IMR-90 (cell line): ENCODE measurements at regions not wholly inside any gene's neighbourhood (a gene's known extent, or its start where the extent isn't known, plus 50 kb on each side); places are given as distances from the start of the nearest gene placed in this dataset.

ENCODE experiments used
- ATAC-seq: fragments of 200-7000 bp; cut with Tn5 transposase; 2 replicates; pipeline ENCODE4 v1.9.1; 2020; ENCODE audit warnings: low read depth, mild to moderate bottlenecking, moderate library complexity
- BruUV-seq: library from RNA; stranded (reverse); fragments of 400-500 nt; replicated peaks from 2 replicates; lab custom pipeline; 2021; lab: Mats Ljungman, UMichigan
- CTCF ChIA-PET: fragments of 300-600 bp; formaldehyde crosslinking; extraction: SDS; loops from one replicate; lab custom pipeline; 2021; ENCODE audit warnings: antibody characterized with exemption; lab: Yijun Ruan, JAX
- POLR2A ChIA-PET: fragments of 300-600 bp; sonication (Branson Sonifier 250); formaldehyde crosslinking; loops from one replicate; lab custom pipeline; 2022; ENCODE audit warnings: antibody characterized with exemption; ENCODE audit not compliant: unreplicated experiment; lab: Charles Lee
- DNase-seq: peaks from one replicate; pipeline ENCODE4 v3.0.0; 2013
- H2AFZ ChIP-seq: replicated peaks from 2 replicates; pipeline ENCODE3; 2013; ENCODE audit warnings: low read length, mild to moderate bottlenecking; ENCODE audit not compliant: poor library complexity
- H2AK5ac ChIP-seq: 2 replicates; pipeline ENCODE4 v1.6.1; 2013; ENCODE audit warnings: low read depth, low read length, inconsistent platforms
- H2AK9ac ChIP-seq: replicated peaks from 2 replicates; pipeline ENCODE3; 2013; ENCODE audit warnings: mild to moderate bottlenecking, low read depth, low read length, moderate library complexity; ENCODE audit not compliant: poor library complexity
- H2BK120ac ChIP-seq: 2 replicates; pipeline ENCODE4 v1.6.1; 2013; ENCODE audit warnings: low read depth, low read length, inconsistent platforms
- H2BK15ac ChIP-seq: 3 replicates; pipeline ENCODE4 v1.6.1; 2013; ENCODE audit warnings: low read depth, low read length, inconsistent platforms
- H2BK20ac ChIP-seq: 2 replicates; pipeline ENCODE4 v1.6.1; 2013; ENCODE audit warnings: low read depth, mild to moderate bottlenecking, inconsistent platforms, low read length, moderate library complexity
- H2BK5ac ChIP-seq: 2 replicates; pipeline ENCODE4 v1.6.1; 2013; ENCODE audit warnings: mild to moderate bottlenecking, low read depth, low read length, inconsistent platforms; ENCODE audit not compliant: poor library complexity, severe bottlenecking
- H3K14ac ChIP-seq: replicated peaks from 2 replicates; pipeline ENCODE4 v1.6.1; 2013; ENCODE audit warnings: low read depth, low read length, inconsistent platforms
- H3K18ac ChIP-seq: 2 replicates; pipeline ENCODE4 v1.6.1; 2013; ENCODE audit warnings: low read depth, low read length, control low read depth
- H3K23ac ChIP-seq: 2 replicates; pipeline ENCODE4 v1.6.1; 2013; ENCODE audit warnings: low read depth, low read length, inconsistent platforms
- H3K27ac ChIP-seq: 2 replicates; pipeline ENCODE4 v1.5.1; 2013; ENCODE audit warnings: mild to moderate bottlenecking, control low read depth, low read length; ENCODE audit not compliant: insufficient read depth
- H3K27me3 ChIP-seq: 2 replicates; pipeline ENCODE4 v1.6.1; 2013; ENCODE audit warnings: low read length; ENCODE audit not compliant: control insufficient read depth, insufficient read depth
- H3K36me3 ChIP-seq: 2 replicates; pipeline ENCODE4 v1.6.1; 2013; ENCODE audit warnings: low read length, mixed read lengths; ENCODE audit not compliant: control insufficient read depth, insufficient read depth
- H3K4ac ChIP-seq: 2 replicates; pipeline ENCODE4 v1.6.1; 2013; ENCODE audit warnings: low read depth, low read length, inconsistent platforms
- H3K4me1 ChIP-seq: 2 replicates; pipeline ENCODE4 v1.6.1; 2013; ENCODE audit warnings: low read length, mixed read lengths; ENCODE audit not compliant: control insufficient read depth, insufficient read depth
- H3K4me2 ChIP-seq: 2 replicates; pipeline ENCODE4 v1.6.1; 2013; ENCODE audit warnings: low read depth, mild to moderate bottlenecking, control low read depth, low read length, moderate library complexity
- H3K4me3 ChIP-seq: 2 replicates; pipeline ENCODE4 v1.5.1; 2013; ENCODE audit warnings: low read depth, mild to moderate bottlenecking, control low read depth, low read length, moderate library complexity; ENCODE audit not compliant: insufficient read depth
- H3K56ac ChIP-seq: 2 replicates; pipeline ENCODE4 v1.6.1; 2013; ENCODE audit warnings: low read length, inconsistent platforms; ENCODE audit not compliant: insufficient read depth; ENCODE audit errors: extremely low read depth
- H3K79me1 ChIP-seq, 2 experiments: 2 replicates each; pipeline ENCODE4 v1.6.1; 2013; ENCODE audit warnings: low read length in 2 of 2, inconsistent platforms in 1 of 2, low read depth in 1 of 2
- H3K9ac ChIP-seq: 2 replicates; pipeline ENCODE4 v1.6.1; 2013; ENCODE audit warnings: low read depth, low read length, control low read depth
- H3K9me1 ChIP-seq: 2 replicates; pipeline ENCODE4 v1.6.1; 2013; ENCODE audit warnings: low read length, inconsistent platforms; ENCODE audit not compliant: insufficient read depth
- H3K9me3 ChIP-seq: 2 replicates; pipeline ENCODE4 v1.6.1; 2013; ENCODE audit warnings: low read length; ENCODE audit not compliant: control insufficient read depth, insufficient read depth
- H4K20me1 ChIP-seq: 2 replicates; pipeline ENCODE4 v1.6.1; 2013; ENCODE audit warnings: low read length, inconsistent platforms; ENCODE audit not compliant: insufficient read depth
- H4K5ac ChIP-seq: 2 replicates; pipeline ENCODE4 v1.6.1; 2013; ENCODE audit warnings: mild to moderate bottlenecking, low read depth, low read length, control low read depth
- H4K8ac ChIP-seq, 2 experiments: 2 replicates each; pipeline ENCODE4 v1.6.1; 2013; ENCODE audit warnings: low read depth in 2 of 2, low read length in 2 of 2, control low read depth in 1 of 2, inconsistent platforms in 1 of 2
- H4K91ac ChIP-seq: 2 replicates; pipeline ENCODE4 v1.6.1; 2013; ENCODE audit warnings: low read depth, low read length, inconsistent platforms; ENCODE audit not compliant: insufficient read depth
- CHD1 ChIP-seq: IDR thresholded peaks from 2 replicates; pipeline ENCODE4 v1.6.1; 2012; ENCODE audit warnings: low read depth, low read length, improper control_type of control experiment
- MAFK ChIP-seq: IDR thresholded peaks from 2 replicates; pipeline ENCODE4 v1.6.1; 2012; ENCODE audit warnings: low read depth, low read length, improper control_type of control experiment
- NFE2L2 ChIP-seq: fragments of 150-350 bp; IDR thresholded peaks from 2 replicates; pipeline ENCODE4 v1.6.1; 2016; ENCODE audit warnings: low read depth, mild to moderate bottlenecking, low read length
- RFX5 ChIP-seq: IDR thresholded peaks from 2 replicates; pipeline ENCODE4 v1.8.0; 2012; ENCODE audit warnings: low read depth, mild to moderate bottlenecking, low read length, moderate library complexity
- WGBS, 2 experiments: methylation state at CpG; one replicate each; pipeline versions ENCODE4 v1.1.5 to v1.1.7; 2013; ENCODE audit warnings: missing lambda C conversion rate in 2 of 2; ENCODE audit not compliant: insufficient read length in 1 of 2; ENCODE audit errors: extremely low coverage in 2 of 2; 5-methylcytosine and 5-hydroxymethylcytosine counted together
- dilution Hi-C: fragments of 300-500 bp; cut with HindIII; formaldehyde crosslinking; loops from one replicate; pipeline ENCODE4 v1.14.3; 2018; ENCODE audit warnings: low sequenced_read_pairs; ENCODE audit not compliant: unreplicated experiment
- in situ Hi-C: fragments of 300-500 bp; cut with MboI; formaldehyde crosslinking; loops from 3 replicates; pipeline ENCODE4 v1.14.3; 2019; ENCODE audit warnings: low sequenced_read_pairs, inconsistent platforms, mixed read lengths
- intact Hi-C: fragments of 100-400 bp; cut with micrococcal nuclease; formaldehyde crosslinking; loops from 2 replicates; pipeline ENCODE4 v1.10.0; 2022
- TF ChIP-seq, protein P1 (sequence below): fragments of 150-350 bp; IDR thresholded peaks from 2 replicates; pipeline ENCODE4 v1.6.1; 2017; ENCODE audit warnings: mild to moderate bottlenecking, antibody characterized with exemption, low read length, low read depth

- TF ChIP-seq, protein P1, sequence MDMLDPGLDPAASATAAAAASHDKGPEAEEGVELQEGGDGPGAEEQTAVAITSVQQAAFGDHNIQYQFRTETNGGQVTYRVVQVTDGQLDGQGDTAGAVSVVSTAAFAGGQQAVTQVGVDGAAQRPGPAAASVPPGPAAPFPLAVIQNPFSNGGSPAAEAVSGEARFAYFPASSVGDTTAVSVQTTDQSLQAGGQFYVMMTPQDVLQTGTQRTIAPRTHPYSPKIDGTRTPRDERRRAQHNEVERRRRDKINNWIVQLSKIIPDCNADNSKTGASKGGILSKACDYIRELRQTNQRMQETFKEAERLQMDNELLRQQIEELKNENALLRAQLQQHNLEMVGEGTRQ = no peak
These were observed 247.5 kb upstream of the GMDS start (continued) for GRCh38 chr6:2492686-2493523.

- WGBS, 2 experiments = 96% methylated on average over 8 of the region's 14 CpGs; no CpG with 5 or more reads in 1 of the 2 experiments
- POLR2A ChIA-PET = no interaction called here
These were observed 245.7 kb upstream of the GMDS start for GRCh38 chr6:2491137-2491536.

More at GRCh38 chr6:2491137-2491536, 245.7 kb upstream of the GMDS start:
- Histone ChIP-seq H2AK5ac (no peak overlapping the region), H4K20me1 (no peaks in the 10 kb centered on the region), H3K18ac (no peak overlapping the region), H3K27me3 (peaks cover 24% of the 10 kb centered on the region), H3K79me1 (no peaks in the 10 kb centered on the region), H3K56ac (no peak overlapping the region), H2BK120ac (no peak overlapping the region), H3K9me3 (peaks cover 4% of the 10 kb centered on the region; the same call in 1 of the 2 replicates), H4K91ac (no peak overlapping the region), H4K8ac (no peak overlapping the region), H2AK9ac (no peak overlapping the region), H2BK20ac (no peak overlapping the region), H3K36me3 (no peaks in the 10 kb centered on the region), H2AFZ (no peak overlapping the region), H3K4me3 (no peak overlapping the region), H3K23ac (no peak overlapping the region), H3K9ac (no peak overlapping the region), H3K4me1 (peaks cover 2% of the 10 kb centered on the region; the same call in 1 of the 2 replicates), H3K9me1 (no peaks in the 10 kb centered on the region; the same call in 1 of the 2 replicates), H4K5ac (no peak overlapping the region), H2BK5ac (peak overlapping the region; percentile 84), H2BK15ac (no peak overlapping the region), H3K27ac (no peak overlapping the region), H3K4ac (no peak overlapping the region), H3K4me2 (no peak overlapping the region), H3K14ac (no peak overlapping the region)
- no TSS peak for BruUV-seq
- dilution Hi-C loops = no loop called here
- DNase-seq = no peak
- CTCF ChIA-PET = no interaction called here
- no peak for ATAC-seq
- TF ChIP-seq MAFK (no peak), NFE2L2 (no peak), CHD1 (no peak), RFX5 (no peak)
- in situ Hi-C loops = no loop called here
- intact Hi-C loops = no loop called here
